Neutrophil (primary cell): ENCODE measurements at regions not wholly inside any gene's neighbourhood (a gene's known extent, or its start where the extent isn't known, plus 50 kb on each side); places are given as distances from the start of the nearest gene placed in this dataset.

ENCODE experiments used
- H3K27ac ChIP-seq: fragments of 200-600 bp; sonication (generic); 2 replicates; pipeline ENCODE4 v1.5.1; 2016; ENCODE audit warnings: mild to moderate bottlenecking, moderate library complexity
- H3K27me3 ChIP-seq: fragments of 200-600 bp; sonication (generic); 2 replicates; pipeline ENCODE4 v1.6.0; 2016; ENCODE audit warnings: mild to moderate bottlenecking
- H3K36me3 ChIP-seq: fragments of 200-600 bp; sonication (generic); 2 replicates; pipeline ENCODE4 v1.5.1; 2017
- H3K4me1 ChIP-seq, 2 experiments: fragments of 200-600 bp in 1 of 2; sonication (generic) in 1 of 2; 1 replicate in 1 of 2; 2 replicates in 1 of 2; pipeline versions ENCODE4 v1.5.1 to v1.6.1; 2013 to 2016; ENCODE audit warnings: low read depth in 1 of 2, low read length in 1 of 2, mild to moderate bottlenecking in 1 of 2, moderate library complexity in 1 of 2; ENCODE audit not compliant: control insufficient read depth in 1 of 2, insufficient read depth in 1 of 2
- H3K4me3 ChIP-seq, 2 experiments: fragments of 200-600 bp in 1 of 2; sonication (generic) in 1 of 2; 1 replicate in 1 of 2; 2 replicates in 1 of 2; pipeline ENCODE4 v1.5.1; 2013 to 2016; ENCODE audit warnings: low read depth in 1 of 2, low read length in 1 of 2, mild to moderate bottlenecking in 1 of 2, moderate library complexity in 1 of 2
- H3K9me3 ChIP-seq: fragments of 200-600 bp; sonication (generic); 2 replicates; pipeline ENCODE4 v1.5.1; 2016
- CTCF ChIP-seq: fragments of 200-600 bp; sonication (generic); IDR thresholded peaks from 2 replicates; pipeline ENCODE4 v1.5.1; 2016; ENCODE audit warnings: antibody characterized with exemption

- Histone ChIP-seq H3K4me3 (no peak overlapping the region), H3K9me3 (no peaks in the 10 kb centered on the region), H3K36me3 (no peaks in the 10 kb centered on the region), H3K27ac (no peak overlapping the region), H3K27me3 (no peaks in the 10 kb centered on the region), H3K4me1 (no peaks in the 10 kb centered on the region)
- TF ChIP-seq CTCF, result no peak
These were observed 781.6 kb downstream of the BRD1 start for GRCh38 chr22:49046000-49046545.

- Histone ChIP-seq H3K4me1 (no peaks in the 10 kb centered on the region), H3K9me3 (no peaks in the 10 kb centered on the region), H3K27ac (no peak overlapping the region), H3K4me3 (no peak overlapping the region), H3K27me3 (no peaks in the 10 kb centered on the region), H3K36me3 (no peaks in the 10 kb centered on the region)
- TF ChIP-seq CTCF, result no peak
These were observed 782.4 kb downstream of the BRD1 start for GRCh38 chr22:49045276-49045675.

DNA sequence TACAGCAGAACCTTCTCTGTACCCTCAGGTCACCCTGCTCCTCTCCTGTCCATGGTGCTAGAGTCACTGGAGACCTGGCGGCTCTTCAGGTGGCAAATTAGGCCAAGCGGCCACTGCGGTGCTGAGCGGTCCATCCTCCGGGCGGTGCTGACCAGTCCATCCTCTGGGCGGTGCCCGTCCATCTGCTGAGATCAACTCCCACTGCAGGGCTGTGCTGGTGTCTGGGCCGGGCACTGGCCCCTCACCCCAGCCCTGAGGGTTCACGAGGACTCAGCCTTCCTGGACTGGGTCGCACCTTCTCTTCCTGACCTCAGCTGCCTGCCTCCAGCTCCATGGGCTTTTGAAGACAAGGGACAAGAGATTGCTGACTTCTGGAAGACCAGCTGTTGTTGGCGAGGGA lies 782.9 kb downstream of the BRD1 start:
- H3K4me1 ChIP-seq, result no peaks in the 10 kb centered on the region
- H3K9me3 ChIP-seq, result no peaks in the 10 kb centered on the region
- H3K36me3 ChIP-seq, result no peaks in the 10 kb centered on the region
- no peak for TF ChIP-seq CTCF
- H3K27me3 ChIP-seq, result no peaks in the 10 kb centered on the region
- H3K27ac ChIP-seq, result no peak overlapping the region
- no peak overlapping the region for H3K4me3 ChIP-seq

GRCh38 chr22:49044091-49044490 lies 783.6 kb downstream of the BRD1 start:
- no peak overlapping the region for H3K4me3 ChIP-seq
- H3K4me1 ChIP-seq, result no peaks in the 10 kb centered on the region
- H3K9me3 ChIP-seq, result no peaks in the 10 kb centered on the region
- TF ChIP-seq CTCF, result no peak
- H3K27me3 ChIP-seq, result no peaks in the 10 kb centered on the region
- no peak overlapping the region for H3K27ac ChIP-seq
- H3K36me3 ChIP-seq, result no peaks in the 10 kb centered on the region

GRCh38 chr22:49042877-49043859 lies 784.5 kb downstream of the BRD1 start:
- no peaks in the 10 kb centered on the region for H3K27me3 ChIP-seq
- H3K4me3 ChIP-seq, result no peak overlapping the region
- H3K27ac ChIP-seq, result no peak overlapping the region
- H3K4me1 ChIP-seq, result no peaks in the 10 kb centered on the region
- H3K36me3 ChIP-seq, result no peaks in the 10 kb centered on the region
- H3K9me3 ChIP-seq, result no peaks in the 10 kb centered on the region
- TF ChIP-seq CTCF, result no peak
